ENCODE measurements at regions not wholly inside any gene's neighbourhood (a gene's known extent, or its start where the extent isn't known, plus 50 kb on each side); places are given as distances from the start of the nearest gene placed in this dataset.

DNA sequence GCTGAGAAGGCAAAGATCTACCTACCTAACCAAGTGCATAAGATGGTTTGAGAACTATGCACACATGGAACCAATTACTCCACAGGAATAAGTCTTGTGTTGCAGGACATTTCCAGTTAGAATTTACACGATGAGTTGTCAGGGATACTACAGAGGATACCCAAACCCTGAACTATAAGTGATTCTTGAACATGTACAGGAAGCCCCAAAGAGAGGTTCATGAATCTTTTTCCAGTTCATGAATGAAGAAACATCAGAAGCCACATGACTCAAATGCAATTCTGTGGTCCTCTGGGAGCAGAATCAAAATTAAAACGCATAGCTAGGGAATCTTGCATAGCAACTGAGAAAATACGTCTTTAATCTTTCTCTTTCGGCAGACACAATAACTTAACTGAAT is 114.1 kb upstream of the LMCD1 start:
- in situ Hi-C loops (cut with MboI; ENCODE audit: low sequenced_read_pairs), result no loop called here

DNA sequence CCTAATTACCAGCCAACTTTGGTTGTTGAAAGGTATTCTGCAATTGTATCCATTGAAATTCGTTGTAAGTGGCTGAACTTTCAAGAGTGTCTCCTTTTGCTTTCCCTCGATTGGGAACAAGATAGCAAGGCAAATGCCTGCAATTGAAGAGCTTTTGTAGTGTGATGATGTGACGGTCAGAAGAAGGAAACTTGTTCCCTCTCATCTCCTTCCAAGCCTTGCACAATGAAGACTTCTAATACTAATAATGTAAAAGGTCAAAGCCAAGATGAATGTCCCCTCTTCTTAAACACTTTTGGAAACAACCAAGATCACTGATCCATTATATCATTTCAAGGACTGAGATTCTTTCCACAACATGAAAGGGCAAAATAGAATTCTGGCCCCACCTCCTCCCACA is 101.9 kb upstream of the LMCD1 start:
- in situ Hi-C loops (cut with MboI; ENCODE audit: low sequenced_read_pairs), result no loop called here

DNA sequence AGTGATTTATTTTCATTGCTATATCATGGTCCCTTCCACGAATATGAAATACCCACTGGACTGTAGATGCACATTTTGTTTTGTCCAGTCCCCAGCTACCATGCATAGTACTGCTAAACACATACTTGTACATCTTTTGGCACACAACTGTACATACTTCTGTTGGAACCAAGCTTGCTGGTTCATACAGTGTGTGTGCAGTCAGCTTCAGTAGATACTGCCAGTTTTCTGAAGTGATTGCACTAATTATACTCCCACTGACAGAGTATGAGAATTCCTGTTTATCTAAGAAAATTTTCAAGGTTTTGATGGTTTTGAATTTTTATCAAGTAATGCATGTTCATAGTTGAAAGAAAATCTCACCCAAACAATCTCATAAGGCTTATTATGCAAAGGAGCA is 100.7 kb upstream of the LMCD1 start:
- in situ Hi-C loops (cut with MboI; ENCODE audit: low sequenced_read_pairs), result no loop called here

DNA sequence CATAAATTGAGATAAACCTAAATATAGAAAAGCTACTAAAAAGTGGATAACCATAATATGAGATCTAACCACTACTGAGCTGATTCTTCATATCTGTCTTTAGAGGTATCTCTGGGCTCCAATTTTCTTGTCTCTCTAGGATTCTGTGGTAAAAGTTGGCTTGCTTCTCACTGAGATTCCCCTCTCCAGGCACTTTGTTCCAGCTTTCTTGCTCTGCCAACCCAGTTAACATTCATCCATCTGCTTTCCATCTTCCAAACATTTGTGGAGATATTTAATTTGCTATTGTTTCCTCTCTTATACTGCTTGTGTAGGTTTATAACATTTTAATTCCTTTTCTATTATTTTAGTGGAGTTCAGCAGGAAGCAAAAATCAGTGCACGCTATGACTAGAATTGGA is 97.6 kb upstream of the LMCD1 start:
- in situ Hi-C loops (cut with MboI; ENCODE audit: low sequenced_read_pairs), result no loop called here

DNA sequence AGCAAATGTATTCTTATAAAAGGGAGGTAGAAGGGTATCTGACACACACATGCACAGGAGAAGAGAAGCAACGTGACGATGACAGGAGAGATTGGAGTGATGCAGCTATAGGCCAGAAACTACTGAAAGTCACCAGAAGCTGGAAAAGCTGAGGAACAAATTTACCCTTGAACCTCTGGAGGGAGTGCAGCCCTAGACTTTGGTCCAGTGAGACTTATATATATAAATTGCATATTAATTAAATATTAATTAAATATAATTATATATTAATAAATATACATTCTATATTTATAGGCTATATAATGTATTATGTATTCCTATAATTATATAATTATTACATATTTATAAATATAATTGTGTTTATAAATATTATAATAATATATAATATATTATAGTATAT is 96.5 kb upstream of the LMCD1 start:
- in situ Hi-C loops (cut with MboI; ENCODE audit: low sequenced_read_pairs), result no loop called here

DNA sequence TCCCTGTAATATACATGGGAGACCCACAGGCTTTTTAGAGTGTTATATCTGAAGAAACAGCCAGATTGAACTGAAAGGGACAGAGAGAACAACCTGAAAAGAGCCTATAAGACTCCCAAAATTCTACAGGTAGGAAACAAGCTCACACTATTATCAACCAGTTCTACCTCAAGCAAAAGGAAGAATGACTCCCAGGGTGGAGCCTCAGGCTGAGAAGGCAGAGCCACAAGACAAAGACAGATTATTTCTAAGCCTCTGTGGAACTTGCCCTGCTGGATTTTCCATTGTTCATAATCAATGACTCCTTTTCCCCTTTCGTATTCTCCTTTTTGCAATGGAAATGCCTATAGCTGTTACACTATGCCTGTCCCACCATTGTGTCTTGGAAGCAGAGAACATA is 95.1 kb upstream of the LMCD1 start:
- in situ Hi-C loops (cut with MboI; ENCODE audit: low sequenced_read_pairs), result no loop called here

DNA sequence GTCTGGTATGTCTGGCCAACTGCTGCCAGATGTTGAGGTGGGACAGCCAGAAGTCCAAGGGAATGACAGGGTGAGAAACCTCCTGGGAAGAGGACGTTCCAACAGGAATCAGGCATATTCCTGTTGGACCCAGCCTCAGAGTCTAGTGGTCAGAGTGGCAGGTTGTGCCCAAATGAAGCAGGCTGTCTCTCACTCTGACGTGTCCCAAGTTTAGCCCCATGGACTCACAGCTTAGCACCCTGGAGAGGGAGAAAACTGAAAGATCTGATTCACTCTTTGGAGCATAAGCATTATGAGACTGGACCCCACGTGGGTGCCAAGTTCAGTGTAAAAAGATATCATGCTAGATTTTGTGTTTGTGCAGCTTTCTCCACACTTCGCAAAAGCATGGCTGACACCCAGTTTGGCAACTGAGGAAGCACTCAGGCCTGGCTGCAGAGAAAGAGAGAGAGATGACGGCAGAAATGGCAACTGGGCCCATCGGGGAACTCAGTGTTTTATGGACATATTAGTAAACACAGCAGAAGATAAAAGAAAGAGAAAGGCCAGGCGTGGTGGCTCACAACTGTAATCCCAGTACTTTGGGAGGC is 88.2 kb upstream of the LMCD1 start:
- in situ Hi-C loops (cut with MboI; ENCODE audit: low sequenced_read_pairs), result no loop called here

DNA sequence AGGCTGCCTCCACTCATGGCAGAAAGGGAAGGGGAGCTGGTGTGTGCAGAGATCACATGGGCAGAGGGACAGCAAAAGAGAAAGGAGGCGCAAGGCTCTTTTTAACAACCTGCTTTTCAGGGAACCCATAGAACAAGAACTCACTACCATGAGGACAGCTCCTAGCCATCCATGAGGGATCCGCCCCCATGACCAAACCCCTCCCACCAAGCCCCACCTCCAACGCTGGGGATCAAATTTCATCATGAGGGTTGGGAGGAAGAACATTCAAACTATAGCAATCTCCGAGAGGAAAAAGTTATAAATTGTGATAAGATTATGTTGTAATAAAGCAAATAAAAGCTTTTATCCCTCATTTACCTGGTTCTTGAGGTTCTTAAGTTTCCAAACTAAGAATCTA is 84.7 kb upstream of the LMCD1 start:
- in situ Hi-C loops (cut with MboI; ENCODE audit: low sequenced_read_pairs), result no loop called here

DNA sequence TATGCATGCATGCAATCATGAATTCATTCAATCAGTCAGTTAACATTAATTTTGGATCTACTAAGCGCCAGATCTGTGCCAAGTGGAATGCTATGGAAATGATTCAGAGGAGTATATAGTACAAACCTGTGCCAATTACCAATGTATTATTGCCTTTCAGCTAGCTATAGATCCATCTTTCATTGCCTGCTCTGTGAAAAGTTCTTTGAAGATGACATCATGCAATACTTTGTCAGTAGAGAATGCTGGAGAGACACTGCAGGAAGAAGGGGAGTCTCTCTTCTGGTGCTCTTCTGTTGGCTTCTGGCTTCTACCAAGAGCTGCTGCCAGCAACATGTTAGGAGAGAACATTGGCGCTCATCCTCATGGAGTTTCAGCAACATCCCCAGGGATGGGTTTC is 81.0 kb upstream of the LMCD1 start:
- in situ Hi-C loops (cut with MboI; ENCODE audit: low sequenced_read_pairs), result no loop called here

DNA sequence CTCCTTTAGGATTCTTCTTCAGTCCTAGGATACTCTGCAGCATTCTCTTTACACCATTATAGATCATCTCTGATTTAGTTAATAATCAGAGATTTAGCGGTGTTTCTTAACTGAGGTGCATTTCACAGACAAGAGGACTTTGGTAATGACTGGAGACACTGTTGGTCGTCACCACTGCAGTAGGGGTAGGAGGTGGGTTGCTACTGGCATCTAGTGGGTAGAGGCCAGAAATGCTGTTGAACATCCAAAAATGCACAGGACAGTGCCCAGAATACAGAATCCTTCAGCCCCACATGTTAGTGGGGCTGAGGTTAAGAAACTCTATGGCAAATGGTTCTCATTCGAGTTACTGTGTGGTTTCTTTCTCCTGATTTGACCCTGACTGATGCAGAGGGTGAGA is 80.4 kb upstream of the LMCD1 start:
- in situ Hi-C loops (cut with MboI; ENCODE audit: low sequenced_read_pairs), result no loop called here

DNA sequence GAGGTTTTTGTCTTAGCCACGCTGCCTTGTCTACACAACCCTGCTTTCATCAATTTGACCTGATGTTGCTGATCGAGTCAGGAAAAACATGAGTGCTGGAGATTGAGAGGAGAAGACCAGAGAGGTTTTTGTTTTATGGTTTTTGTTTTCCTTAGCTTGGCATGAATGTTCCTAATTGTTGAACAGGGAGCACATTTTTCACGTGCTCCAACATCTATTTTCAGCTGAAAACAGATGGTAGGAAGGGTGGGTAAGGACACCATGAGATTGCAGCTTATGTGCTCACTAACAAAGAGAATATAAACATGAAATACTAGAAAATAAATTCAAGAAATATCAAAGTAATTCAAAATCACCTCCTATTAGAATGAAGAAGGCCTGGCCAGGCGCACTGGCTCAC is 79.9 kb upstream of the LMCD1 start:
- in situ Hi-C loops (cut with MboI; ENCODE audit: low sequenced_read_pairs), result no loop called here

DNA sequence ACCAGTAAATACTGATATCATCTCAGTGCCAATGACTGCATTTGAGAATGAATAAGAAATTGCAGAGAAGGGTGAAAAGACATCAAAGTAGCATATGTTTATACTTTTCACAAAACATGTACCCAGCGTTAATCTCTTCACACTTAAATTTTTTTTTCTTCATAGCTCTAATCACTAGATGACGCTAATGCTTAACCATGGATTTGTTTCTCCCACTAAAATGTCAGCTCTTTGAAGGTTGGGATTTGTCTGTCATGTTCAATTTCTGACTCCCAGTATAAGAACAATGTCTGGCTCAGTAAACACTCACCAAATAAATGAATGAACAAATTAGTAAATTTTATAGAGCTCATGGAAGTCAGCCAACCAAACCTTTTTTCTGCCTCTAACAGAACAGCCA is 78.3 kb upstream of the LMCD1 start:
- in situ Hi-C loops (cut with MboI; ENCODE audit: low sequenced_read_pairs), result no loop called here

DNA sequence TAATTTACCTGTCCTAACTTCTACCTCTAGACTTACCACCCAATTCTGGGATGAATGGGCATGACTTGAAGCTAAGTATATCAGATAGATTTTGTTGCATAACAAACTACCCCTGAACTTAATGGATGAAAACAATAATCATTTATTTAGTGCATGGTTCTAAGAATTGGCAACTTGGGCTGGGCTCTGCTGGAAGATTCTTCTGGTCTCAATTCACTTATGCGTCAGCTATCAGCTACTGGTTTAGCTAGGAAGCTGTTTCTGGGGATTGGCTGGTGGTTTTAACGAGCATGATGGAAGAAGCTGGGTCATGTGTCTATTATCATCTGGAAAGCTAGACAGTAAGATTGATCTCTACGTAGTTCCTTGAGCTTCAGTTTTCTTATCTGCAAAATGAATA is 77.3 kb upstream of the LMCD1 start:
- in situ Hi-C loops (cut with MboI; ENCODE audit: low sequenced_read_pairs), result no loop called here

DNA sequence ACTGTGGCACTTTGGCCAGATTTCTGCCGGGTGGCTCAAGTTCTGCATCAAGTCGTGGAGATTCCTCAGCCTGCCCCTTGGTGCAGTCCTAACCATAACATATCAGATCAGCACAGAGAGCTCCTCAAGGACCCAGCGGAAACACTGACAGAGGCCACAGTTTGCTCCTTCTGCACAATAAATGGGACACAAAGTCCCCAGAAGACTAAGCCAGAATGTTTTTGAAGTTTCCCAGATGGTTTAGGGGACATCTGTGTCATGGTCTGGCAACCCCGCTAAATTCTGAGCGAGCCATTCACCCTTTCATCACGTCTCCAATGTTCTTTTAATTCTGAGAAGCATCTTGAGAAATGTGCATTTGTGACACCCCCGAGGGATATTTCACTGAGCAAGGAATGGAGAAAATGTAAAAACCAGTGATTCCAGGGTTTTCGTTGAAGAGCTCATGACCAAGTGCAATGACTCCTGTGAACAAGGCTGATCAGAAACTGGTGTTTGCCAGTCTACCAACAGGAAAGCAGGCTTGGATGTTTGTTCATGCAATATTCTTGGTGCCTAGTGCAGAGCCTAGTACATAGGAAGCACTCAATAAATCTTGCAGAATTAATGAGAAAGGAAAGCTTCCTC is 64.8 kb upstream of the LMCD1 start:
- in situ Hi-C loops (cut with MboI; ENCODE audit: low sequenced_read_pairs), result loop anchor here (25.0 kb wide), 1 partner anchor 176 kb away; no protein-coding TSS in a partner anchor

DNA sequence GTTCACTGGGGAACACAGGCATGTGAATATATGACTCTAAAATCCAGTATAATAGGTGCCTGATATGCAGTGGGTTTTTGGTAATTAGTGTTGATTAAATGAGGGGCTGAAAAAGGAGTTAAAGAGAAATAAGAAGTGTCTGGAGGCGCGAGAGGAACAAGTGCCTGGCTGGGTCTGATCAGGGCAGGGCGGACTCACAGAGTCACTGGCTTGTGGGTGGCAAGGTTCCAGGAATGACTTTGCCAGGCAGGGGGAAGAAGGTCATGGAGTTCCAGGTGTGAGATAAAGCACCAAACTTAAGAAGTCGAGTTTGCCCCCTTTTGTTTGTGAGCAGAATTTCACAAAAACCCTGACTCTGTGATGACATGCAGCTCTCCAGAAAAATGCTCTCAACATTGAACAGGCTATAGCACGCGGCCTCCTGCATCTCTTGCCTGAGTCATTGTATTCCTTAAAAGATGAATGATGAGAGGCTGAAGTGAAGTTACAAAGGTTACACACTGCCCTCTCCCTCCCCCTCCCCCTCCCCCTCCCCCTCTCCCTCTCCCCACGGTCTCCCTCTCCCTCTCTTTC is 63.0 kb upstream of the LMCD1 start:
- in situ Hi-C loops (cut with MboI; ENCODE audit: low sequenced_read_pairs), result loop anchor here (25.0 kb wide), 1 partner anchor 174 kb away; no protein-coding TSS in a partner anchor

DNA sequence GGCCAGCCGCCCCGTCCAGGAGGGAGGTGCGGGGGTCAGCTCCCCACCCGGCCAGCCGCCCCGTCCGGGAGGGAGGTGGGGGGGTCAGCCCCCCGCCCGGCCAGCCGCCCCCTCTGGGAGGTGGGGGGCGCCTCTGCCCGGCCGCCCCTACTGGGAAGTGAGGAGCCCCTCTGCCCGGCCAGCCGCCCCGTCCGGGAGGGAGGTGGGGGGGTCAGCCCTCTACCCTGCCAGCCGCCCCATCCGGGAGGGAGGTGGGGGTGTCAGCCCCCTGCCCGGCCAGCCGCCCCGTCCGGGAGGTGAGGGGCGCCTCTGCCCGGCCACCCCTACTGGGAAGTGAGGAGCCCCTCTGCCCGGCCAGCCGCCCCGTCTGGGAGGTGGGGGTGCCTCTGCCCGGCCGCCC is 61.5 kb upstream of the LMCD1 start:
- in situ Hi-C loops (cut with MboI; ENCODE audit: low sequenced_read_pairs), result loop anchor here (25.0 kb wide), 1 partner anchor 172 kb away; no protein-coding TSS in a partner anchor

DNA sequence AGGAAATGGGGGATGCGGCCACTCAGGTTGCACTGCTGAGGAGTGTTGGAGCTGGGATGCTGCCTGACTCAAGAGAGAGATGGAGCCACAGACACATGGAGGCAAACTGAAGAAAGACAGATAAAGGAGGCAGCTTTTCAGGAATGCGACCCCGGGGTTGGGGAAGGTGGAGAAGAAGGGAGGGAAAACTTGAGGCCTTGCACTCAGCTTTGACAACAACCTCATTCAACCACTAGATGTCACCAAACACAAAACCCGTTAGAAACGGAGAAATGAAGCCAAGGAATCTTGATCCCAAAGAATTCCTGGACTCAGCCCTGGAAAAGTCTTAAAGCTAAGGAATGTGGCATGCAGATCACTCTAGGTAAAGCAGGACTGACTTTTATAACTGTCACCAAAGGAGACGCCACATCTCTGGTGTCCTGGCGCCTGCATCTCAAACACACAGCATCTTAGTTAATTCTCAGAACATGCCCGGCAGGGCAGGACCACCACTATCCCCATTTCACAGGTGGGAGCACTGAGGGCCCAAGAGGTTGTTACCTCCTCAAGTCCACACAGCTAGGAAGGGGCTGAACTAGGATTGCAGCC is 59.6 kb upstream of the LMCD1 start:
- in situ Hi-C loops (cut with MboI; ENCODE audit: low sequenced_read_pairs), result loop anchor here (25.0 kb wide), 1 partner anchor 170 kb away; no protein-coding TSS in a partner anchor

DNA sequence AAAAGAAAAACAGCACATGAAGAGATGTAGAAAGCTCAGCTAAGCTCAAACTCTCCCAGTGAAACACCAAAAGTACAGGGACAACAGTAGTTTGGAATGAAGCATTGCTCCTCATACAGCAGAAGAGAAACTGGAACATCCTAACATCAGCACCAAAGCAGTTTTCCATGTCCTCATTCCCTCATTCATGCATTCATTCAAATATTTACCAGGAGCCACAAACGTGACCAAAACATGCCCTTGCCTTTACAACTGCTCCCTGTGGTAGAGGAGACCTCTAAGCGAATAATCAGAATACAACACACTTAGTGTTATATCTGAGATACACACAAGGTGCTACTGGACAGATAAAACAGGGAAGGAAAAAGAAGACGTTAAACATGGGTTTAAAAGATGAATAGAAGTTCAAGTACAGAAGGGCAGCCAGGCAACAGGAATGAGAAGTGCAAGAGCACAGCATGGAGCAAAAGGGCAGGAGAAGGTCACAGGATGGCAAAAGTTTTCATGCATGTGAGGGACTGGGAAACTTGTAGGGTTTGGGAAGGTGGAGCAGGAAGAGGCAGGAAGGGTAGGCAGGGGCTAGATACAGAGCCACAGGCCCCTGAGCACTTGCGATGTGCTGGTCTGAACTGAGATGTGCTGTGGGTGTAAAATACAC is 58.5 kb upstream of the LMCD1 start:
- in situ Hi-C loops (cut with MboI; ENCODE audit: low sequenced_read_pairs), result loop anchor here (25.0 kb wide), 1 partner anchor 169 kb away; no protein-coding TSS in a partner anchor

DNA sequence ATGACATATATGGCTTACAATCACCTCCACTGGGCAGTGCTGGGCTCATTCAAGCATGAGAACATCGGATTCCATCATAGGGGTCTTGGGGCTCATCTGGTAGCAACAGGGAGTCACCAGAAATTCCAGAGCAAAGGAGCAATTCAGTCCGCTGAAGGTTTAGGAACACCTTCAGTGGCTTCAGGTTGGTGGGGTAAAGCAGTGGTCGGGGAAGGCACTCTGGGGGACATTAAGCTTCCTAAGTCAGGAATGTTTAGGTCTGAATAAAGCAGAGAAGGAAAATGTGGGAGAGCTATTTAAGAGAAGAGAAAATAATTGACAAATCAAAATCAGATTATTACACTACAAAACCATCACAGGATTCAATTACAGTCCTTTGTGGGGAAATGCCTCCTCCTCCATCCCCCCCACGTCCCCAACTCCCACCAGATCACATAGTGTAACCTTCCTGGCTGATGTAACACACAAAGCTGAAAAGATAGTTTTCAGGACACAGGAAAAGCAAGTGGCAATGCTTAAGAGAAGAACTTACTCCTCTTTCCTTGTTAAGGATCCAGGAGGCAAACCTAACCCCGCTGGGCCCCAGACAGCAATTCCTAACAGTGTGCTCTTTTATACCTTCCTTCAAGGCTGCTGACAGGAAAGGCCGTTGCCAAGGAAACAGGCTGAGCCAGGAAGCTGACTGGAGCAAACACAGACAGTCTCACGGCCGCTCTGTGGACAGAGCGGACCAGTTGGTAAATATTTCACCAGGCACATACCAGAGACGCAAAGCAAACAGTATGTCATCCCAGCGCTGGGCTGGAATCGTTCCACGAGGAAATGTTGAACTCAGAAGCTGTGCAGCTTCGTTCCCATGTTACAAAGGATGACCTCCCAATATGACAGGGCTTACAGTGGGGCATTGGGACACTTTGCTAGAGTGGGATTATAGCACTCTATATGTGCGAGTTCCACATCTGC is 57.5 kb upstream of the LMCD1 start:
- in situ Hi-C loops (cut with MboI; ENCODE audit: low sequenced_read_pairs), result loop anchor here (25.0 kb wide), 1 partner anchor 168 kb away; no protein-coding TSS in a partner anchor

DNA sequence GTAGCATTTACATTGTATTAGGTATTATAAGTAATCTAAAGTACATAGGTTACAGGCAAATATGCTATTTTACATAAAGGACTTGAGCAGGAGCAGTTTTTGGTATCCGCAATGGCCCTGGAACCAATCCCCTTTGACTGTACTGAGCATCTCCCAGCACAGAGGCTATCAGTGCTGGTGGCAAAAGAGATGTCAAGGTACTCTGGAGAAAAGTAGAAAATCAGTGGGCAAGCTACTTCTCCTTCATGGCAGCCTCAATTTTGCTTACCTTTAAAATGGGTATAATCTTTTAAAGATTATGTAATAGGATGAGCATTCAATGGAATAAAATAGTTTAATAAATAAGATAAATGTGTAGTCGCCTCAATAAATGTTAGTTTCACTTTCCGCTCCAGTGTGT is 56.7 kb upstream of the LMCD1 start:
- in situ Hi-C loops (cut with MboI; ENCODE audit: low sequenced_read_pairs), result loop anchor here (25.0 kb wide), 1 partner anchor 167 kb away; no protein-coding TSS in a partner anchor
